GM21528 (cell line): ENCODE measurements at regions not wholly inside any gene's neighbourhood (a gene's known extent, or its start where the extent isn't known, plus 50 kb on each side); places are given as distances from the start of the nearest gene placed in this dataset.
"Not testable (repeated sequence)": the region's sequence is repeated elsewhere in the genome, so short reads cannot be mapped to it uniquely, and the experiment has no call there.

Experiments used
- ATAC-seq: cut with Tn5 transposase; IDR thresholded peaks from one replicate; pipeline ENCODE4 v1.9.1; 2021; ENCODE audit warnings: mild to moderate bottlenecking, moderate library complexity; ENCODE audit not compliant: unreplicated experiment, low FRiP score

GRCh38 chr3:137110392-137110996 lies 152.7 kb downstream of the IL20RB start:
- ATAC-seq = peak; percentile 78

GRCh38 chr3:137111497-137111896 lies 153.7 kb downstream of the IL20RB start:
- ATAC-seq = no peak

DNA sequence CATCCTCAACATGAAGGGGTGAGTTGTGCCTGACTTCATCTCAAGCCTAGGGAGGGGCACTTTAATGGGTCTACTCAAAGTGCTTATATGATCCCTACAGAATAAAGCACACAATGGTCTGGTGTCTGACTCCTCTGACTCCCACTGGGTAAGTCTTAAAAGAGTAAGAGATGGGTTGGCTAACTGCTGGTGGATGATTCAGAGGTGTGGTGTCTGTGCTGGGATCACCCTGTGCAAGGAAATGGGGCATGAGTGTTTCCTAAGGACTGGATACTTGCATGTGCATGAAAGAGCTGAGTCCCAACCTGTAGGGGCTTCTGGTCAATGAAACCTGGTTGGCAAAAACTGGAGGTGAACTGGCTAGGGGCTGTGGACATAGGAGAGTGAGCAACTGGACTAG lies 158.8 kb downstream of the IL20RB start:
- ATAC-seq = no peak

DNA sequence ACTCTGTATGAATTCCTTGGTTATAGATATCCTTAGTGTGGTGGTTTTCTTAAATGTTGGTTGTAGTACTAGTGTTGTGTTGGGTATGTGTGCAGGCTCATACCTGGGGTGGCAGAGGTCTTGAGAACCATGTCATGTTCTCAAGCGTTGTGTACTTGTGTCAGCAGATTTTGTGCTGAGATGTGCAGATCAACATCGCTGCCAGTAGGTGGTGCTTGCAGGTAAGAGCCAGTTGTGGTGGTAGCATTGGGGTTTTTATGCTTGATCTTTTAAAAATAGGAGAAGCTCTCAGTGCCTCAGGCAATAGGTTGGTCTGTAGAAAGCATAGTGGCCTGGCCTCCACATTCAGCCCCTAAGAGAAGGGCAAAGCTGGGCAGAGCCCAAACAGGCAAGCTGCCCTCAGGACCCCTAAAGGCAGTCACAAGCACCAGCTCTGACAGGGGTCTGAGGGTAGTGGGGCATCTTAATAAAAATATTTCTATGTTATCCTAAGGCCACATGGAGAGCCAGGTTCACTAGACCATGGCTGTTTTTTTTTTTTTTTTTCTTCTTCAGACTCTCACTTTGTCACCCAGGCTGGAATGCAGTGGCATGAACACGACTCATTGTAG lies 164.0 kb downstream of the IL20RB start:
- ATAC-seq = no peak

GRCh38 chr3:137131081-137131480 lies 173.3 kb downstream of the IL20RB start:
- ATAC-seq = no peak

- no peak for ATAC-seq
These were observed 176.6 kb downstream of the IL20RB start for GRCh38 chr3:137134431-137134830.

- no peak for ATAC-seq
These were observed 190.6 kb downstream of the IL20RB start for GRCh38 chr3:137148406-137148805.

- ATAC-seq = no peak
These were observed 191.1 kb downstream of the IL20RB start for GRCh38 chr3:137148917-137149316.

DNA sequence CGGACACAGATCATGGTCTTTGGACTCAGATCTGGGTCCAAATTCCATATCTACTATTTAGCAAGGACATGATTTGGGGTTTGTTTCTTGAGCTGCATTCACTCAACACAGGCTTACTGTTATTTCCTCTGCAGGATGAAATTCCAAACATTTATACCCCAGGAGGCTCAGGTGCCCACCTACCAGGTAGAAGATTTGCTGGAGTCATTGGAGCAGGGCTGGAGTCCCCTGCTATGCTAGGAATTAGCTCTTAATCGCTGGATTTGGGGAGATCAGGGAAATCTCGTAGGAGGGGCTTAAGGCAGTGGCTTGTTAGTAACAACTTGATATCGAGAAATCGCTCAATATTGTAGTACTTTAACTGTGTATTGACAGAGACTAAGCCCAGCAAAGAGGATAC lies 193.0 kb downstream of the IL20RB start:
- ATAC-seq = no peak

- ATAC-seq = not testable (repeated sequence)
These were observed 195.3 kb downstream of the IL20RB start for GRCh38 chr3:137153046-137153445.

DNA sequence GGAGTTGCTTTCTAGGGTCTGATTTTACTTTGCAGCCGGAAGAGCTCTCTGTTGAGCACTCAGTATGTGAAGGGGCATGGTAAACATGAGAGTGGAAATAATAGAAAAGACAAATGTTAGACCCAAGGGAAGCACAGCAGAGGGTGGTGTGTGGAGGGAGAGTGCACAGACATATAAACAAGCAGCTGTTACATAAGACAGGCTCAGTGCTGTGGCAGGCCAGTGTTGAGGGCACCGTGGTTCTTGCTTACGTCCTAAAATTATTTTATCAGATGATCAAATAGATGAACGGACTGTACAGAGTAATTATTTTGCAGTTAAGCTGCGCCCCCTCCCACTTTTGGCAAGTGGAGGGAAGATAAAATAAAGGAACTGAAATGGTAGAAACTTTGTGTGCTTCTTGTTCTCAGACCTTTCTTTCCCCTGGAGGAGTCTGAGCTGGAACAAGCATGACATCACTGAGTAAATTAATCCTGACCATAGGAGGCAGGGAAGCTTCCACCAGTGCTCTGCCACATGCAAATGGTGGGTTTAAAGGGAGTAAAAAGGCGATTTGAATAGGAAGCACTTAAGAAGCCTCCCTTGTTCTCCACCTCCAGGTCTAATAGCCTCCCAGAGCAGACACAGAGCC lies 205.6 kb downstream of the IL20RB start:
- ATAC-seq = no peak

GRCh38 chr3:137163958-137164357 lies 206.2 kb downstream of the IL20RB start:
- ATAC-seq = no peak

- no peak for ATAC-seq
These were observed 207.5 kb downstream of the IL20RB start for GRCh38 chr3:137165117-137165806.

DNA sequence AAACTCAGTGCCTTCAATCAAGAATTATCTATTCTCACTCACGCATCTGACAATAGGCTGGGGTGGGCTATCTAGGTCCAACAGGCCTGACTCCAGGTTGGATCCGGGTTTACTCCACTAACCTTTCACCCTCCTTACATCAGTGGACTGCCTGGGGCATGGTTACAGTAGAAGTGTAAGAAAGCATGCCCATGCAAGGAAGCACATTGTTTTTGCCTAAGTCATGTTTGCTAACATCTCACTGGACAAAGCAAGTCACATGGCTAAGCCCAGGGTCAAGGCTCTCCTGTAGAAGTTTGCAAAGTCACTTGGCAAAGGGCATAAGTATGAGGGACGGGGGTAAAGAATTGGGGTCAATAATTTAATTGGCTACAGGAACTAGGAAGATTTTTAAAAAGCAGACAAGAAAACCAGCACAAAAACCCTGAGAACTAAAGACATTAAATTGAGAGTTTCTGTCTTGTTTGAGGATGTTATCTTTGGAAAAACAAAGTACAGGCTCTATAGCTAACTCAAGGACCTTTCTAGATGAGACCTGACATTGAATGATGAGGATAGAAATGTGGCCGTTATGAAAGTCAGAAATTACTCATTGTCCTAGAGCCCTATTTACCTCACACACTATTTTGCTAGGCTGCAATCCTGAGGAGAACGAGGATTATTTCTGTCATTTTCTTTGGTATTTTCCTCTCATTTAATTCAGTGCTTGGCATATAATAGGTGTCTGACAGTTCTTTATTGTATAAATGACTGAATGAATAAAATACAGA lies 214.2 kb downstream of the IL20RB start:
- no peak for ATAC-seq

GRCh38 chr3:137172728-137173127 lies 214.9 kb downstream of the IL20RB start:
- no peak for ATAC-seq

- ATAC-seq = no peak
These were observed 216.7 kb downstream of the IL20RB start for GRCh38 chr3:137174514-137174913.

GRCh38 chr3:137180220-137180619 lies 222.4 kb downstream of the IL20RB start:
- ATAC-seq = no peak

GRCh38 chr3:137191133-137191923 lies 233.5 kb downstream of the IL20RB start:
- ATAC-seq = no peak

GRCh38 chr3:137191951-137192350 lies 234.2 kb downstream of the IL20RB start:
- ATAC-seq = no peak

GRCh38 chr3:137194301-137194700 lies 236.5 kb downstream of the IL20RB start:
- no peak for ATAC-seq
